ENCODE measurements at regions not wholly inside any gene's neighbourhood (a gene's known extent, or its start where the extent isn't known, plus 50 kb on each side); places are given as distances from the start of the nearest gene placed in this dataset.

DNA sequence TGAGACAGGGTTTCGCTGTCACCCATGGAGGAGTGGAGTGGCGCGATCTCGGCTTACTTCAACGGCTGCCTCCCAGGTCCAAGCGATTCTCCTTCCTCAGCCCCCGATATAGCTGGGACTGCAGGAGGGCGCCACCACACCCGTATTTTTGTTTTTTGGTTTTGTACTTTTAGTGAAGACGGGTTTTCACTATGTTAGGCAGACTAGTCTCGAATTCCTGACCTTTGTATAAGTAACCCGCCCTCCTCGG, 115.4 kb upstream of the BTN3A2 start:
- no peak for TF ChIP-seq CTCF (IDR thresholded peaks at IDR 0.05; ENCODE audit: poor library complexity, severe bottlenecking)
- no peak for TF ChIP-seq RAD21 (conservative IDR thresholded peaks at IDR 0.05)
- TF ChIP-seq POLR2AphosphoS5 (IDR thresholded peaks at IDR 0.05): no peak
- no peak for TF ChIP-seq EP300 (conservative IDR thresholded peaks at IDR 0.05; ENCODE audit: poor library complexity, severe bottlenecking)
- TF ChIP-seq, protein P1, sequence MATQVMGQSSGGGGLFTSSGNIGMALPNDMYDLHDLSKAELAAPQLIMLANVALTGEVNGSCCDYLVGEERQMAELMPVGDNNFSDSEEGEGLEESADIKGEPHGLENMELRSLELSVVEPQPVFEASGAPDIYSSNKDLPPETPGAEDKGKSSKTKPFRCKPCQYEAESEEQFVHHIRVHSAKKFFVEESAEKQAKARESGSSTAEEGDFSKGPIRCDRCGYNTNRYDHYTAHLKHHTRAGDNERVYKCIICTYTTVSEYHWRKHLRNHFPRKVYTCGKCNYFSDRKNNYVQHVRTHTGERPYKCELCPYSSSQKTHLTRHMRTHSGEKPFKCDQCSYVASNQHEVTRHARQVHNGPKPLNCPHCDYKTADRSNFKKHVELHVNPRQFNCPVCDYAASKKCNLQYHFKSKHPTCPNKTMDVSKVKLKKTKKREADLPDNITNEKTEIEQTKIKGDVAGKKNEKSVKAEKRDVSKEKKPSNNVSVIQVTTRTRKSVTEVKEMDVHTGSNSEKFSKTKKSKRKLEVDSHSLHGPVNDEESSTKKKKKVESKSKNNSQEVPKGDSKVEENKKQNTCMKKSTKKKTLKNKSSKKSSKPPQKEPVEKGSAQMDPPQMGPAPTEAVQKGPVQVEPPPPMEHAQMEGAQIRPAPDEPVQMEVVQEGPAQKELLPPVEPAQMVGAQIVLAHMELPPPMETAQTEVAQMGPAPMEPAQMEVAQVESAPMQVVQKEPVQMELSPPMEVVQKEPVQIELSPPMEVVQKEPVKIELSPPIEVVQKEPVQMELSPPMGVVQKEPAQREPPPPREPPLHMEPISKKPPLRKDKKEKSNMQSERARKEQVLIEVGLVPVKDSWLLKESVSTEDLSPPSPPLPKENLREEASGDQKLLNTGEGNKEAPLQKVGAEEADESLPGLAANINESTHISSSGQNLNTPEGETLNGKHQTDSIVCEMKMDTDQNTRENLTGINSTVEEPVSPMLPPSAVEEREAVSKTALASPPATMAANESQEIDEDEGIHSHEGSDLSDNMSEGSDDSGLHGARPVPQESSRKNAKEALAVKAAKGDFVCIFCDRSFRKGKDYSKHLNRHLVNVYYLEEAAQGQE (IDR thresholded peaks at IDR 0.05; ENCODE audit: borderline replicate concordance): no peak
